ENCODE measurements at regions not wholly inside any gene's neighbourhood (a gene's known extent, or its start where the extent isn't known, plus 50 kb on each side); places are given as distances from the start of the nearest gene placed in this dataset.
"Not testable (repeated sequence)": the region's sequence is repeated elsewhere in the genome, so short reads cannot be mapped to it uniquely, and the experiment has no call there.

- TF ChIP-seq EZH2phosphoT487 (IDR thresholded peaks at IDR 0.05; ENCODE audit: borderline replicate concordance, low read length) (no peak), EZH2 (IDR thresholded peaks at IDR 0.05; ENCODE audit: low read length, unreplicated experiment) (no peak)
- TF ChIP-seq, protein P1, sequence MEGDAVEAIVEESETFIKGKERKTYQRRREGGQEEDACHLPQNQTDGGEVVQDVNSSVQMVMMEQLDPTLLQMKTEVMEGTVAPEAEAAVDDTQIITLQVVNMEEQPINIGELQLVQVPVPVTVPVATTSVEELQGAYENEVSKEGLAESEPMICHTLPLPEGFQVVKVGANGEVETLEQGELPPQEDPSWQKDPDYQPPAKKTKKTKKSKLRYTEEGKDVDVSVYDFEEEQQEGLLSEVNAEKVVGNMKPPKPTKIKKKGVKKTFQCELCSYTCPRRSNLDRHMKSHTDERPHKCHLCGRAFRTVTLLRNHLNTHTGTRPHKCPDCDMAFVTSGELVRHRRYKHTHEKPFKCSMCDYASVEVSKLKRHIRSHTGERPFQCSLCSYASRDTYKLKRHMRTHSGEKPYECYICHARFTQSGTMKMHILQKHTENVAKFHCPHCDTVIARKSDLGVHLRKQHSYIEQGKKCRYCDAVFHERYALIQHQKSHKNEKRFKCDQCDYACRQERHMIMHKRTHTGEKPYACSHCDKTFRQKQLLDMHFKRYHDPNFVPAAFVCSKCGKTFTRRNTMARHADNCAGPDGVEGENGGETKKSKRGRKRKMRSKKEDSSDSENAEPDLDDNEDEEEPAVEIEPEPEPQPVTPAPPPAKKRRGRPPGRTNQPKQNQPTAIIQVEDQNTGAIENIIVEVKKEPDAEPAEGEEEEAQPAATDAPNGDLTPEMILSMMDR (conservative IDR thresholded peaks at IDR 0.05; ENCODE audit: low read depth, low read length): no peak
- Histone ChIP-seq H4K20me1 (ENCODE audit: low read length) (no peaks in the 10 kb centered on the region), H2AFZ (ENCODE audit: low read length) (no peak overlapping the region), H3K9me3 (ENCODE audit: low read length) (no peaks in the 10 kb centered on the region), H3K27ac (ENCODE audit: low read length) (no peak overlapping the region), H3K4me3 (ENCODE audit: low read length) (no peak overlapping the region), H3K79me2 (ENCODE audit: low read length) (no peaks in the 10 kb centered on the region), H3K4me2 (ENCODE audit: low read length) (no peak overlapping the region), H3F3A (ENCODE audit: low read length, unreplicated experiment) (no peaks in the 10 kb centered on the region), H3K9me2 (replicated peaks; ENCODE audit: low read length) (no peaks in the 10 kb centered on the region), H3K4me1 (ENCODE audit: insufficient read depth, low read length) (no peaks in the 10 kb centered on the region), H3K36me3 (ENCODE audit: low read depth, low read length) (no peaks in the 10 kb centered on the region), H3K9ac (ENCODE audit: low read length) (no peak overlapping the region), H3K27me3 (ENCODE audit: low read length) (peaks cover 4% of the 10 kb centered on the region; the same call in 1 of the 2 replicates)
- ChIA-PET POLR2A (ENCODE audit: unreplicated experiment) (no interaction called here), CTCF (no interaction called here)
- no peak for DNase-seq
- no peak for ATAC-seq
- no TSS peak for BruUV-seq (replicated peaks)
- intact Hi-C loops (cut with micrococcal nuclease): no loop called here
Observed at GRCh38 chr6:166251655-166252054, 56.5 kb downstream of the PRR18 start.

GRCh38 chr6:166251211-166251610, 57.0 kb downstream of the PRR18 start:
- H3F3A ChIP-seq (ENCODE audit: low read length, unreplicated experiment): no peaks in the 10 kb centered on the region
- ATAC-seq: no peak
- TF ChIP-seq EZH2 (IDR thresholded peaks at IDR 0.05; ENCODE audit: low read length, unreplicated experiment): no peak
- TF ChIP-seq, protein P1 (conservative IDR thresholded peaks at IDR 0.05; ENCODE audit: low read depth, low read length): no peak
- TF ChIP-seq EZH2phosphoT487 (IDR thresholded peaks at IDR 0.05; ENCODE audit: borderline replicate concordance, low read length): no peak
- BruUV-seq (replicated peaks): no TSS peak
- no peaks in the 10 kb centered on the region for H3K36me3 ChIP-seq (ENCODE audit: low read depth, low read length)
- no peaks in the 10 kb centered on the region for H3K9me2 ChIP-seq (replicated peaks; ENCODE audit: low read length)
- H4K20me1 ChIP-seq (ENCODE audit: low read length): no peaks in the 10 kb centered on the region
- no peak for DNase-seq
- no peak overlapping the region for H2AFZ ChIP-seq (ENCODE audit: low read length)
- CTCF ChIA-PET: no interaction called here
- intact Hi-C loops (cut with micrococcal nuclease): no loop called here
- peaks cover 4% of the 10 kb centered on the region; the same call in 1 of the 2 replicates for H3K27me3 ChIP-seq (ENCODE audit: low read length)
- no peak overlapping the region for H3K4me3 ChIP-seq (ENCODE audit: low read length)
- no peaks in the 10 kb centered on the region for H3K79me2 ChIP-seq (ENCODE audit: low read length)
- POLR2A ChIA-PET (ENCODE audit: unreplicated experiment): no interaction called here
- H3K4me2 ChIP-seq (ENCODE audit: low read length): no peak overlapping the region
- no peak overlapping the region for H3K9ac ChIP-seq (ENCODE audit: low read length)
- H3K27ac ChIP-seq (ENCODE audit: low read length): no peak overlapping the region
- no peaks in the 10 kb centered on the region for H3K9me3 ChIP-seq (ENCODE audit: low read length)
- no peaks in the 10 kb centered on the region for H3K4me1 ChIP-seq (ENCODE audit: insufficient read depth, low read length)

DNA sequence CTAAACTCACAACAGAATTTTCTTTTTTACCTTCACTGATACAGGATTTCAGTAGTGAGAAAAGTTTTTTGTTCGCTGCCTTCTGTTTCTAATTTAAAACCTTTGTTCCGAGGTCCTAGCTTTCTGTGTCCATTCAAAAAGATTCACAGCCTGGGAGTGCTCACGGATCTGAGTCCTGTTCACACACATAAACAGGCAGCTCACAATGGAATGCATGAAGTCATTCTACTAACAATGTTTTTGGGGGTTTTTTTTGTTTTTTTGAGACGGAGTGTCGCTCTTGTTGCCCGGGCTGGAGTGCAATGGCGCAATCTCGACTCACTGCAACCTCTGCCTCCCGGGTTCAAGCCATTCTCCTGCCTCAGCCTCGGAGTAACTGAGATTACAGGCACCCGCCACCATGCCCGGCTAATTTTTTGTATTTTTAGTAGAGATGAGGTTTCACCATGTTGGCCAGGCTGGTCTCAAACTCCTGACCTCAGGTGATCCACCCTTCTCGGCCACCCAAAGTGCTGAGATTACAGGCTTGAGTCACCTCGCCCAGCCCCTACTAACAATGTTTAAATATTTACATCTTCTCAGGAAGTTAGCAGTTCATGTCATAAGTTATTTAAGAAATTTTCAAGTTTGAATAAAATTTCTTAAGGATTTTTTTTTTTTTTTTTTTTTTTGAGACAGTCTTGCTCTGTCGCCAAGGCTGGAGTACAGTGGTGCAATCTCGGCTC, 59.0 kb downstream of the PRR18 start:
- H3K9me2 ChIP-seq (replicated peaks; ENCODE audit: low read length); intact Hi-C loops (cut with micrococcal nuclease); H3K27ac ChIP-seq (ENCODE audit: low read length); H3K4me1 ChIP-seq (ENCODE audit: insufficient read depth, low read length); H3K79me2 ChIP-seq (ENCODE audit: low read length); H3K4me2 ChIP-seq (ENCODE audit: low read length); BruUV-seq (replicated peaks); H3K36me3 ChIP-seq (ENCODE audit: low read depth, low read length); H4K20me1 ChIP-seq (ENCODE audit: low read length); CTCF ChIA-PET; H3K9ac ChIP-seq (ENCODE audit: low read length); ATAC-seq; H2AFZ ChIP-seq (ENCODE audit: low read length); H3K4me3 ChIP-seq (ENCODE audit: low read length); H3F3A ChIP-seq (ENCODE audit: low read length, unreplicated experiment); POLR2A ChIA-PET (ENCODE audit: unreplicated experiment); H3K9me3 ChIP-seq (ENCODE audit: low read length); DNase-seq: not testable (repeated sequence)
- H3K27me3 ChIP-seq (ENCODE audit: low read length): peaks cover 19% of the 10 kb centered on the region

Data from PC-3 (cell line).